B cell (primary cell): ENCODE measurements at regions not wholly inside any gene's neighbourhood (a gene's known extent, or its start where the extent isn't known, plus 50 kb on each side); places are given as distances from the start of the nearest gene placed in this dataset.

Experiments
- ATAC-seq: fragments of 200-7000 bp; cut with Tn5 transposase; one replicate; pipeline ENCODE4 v1.10.0; 2021; ENCODE audit warnings: low read depth, mild to moderate bottlenecking, moderate number of reproducible peaks, moderate library complexity
- CTCF ChIA-PET: fragments of 350-600 bp; sonication (Branson Sonifier 250); formaldehyde crosslinking; loops from one replicate; lab custom pipeline; 2021; ENCODE audit warnings: antibody characterized with exemption, inconsistent platforms; lab: Charles Lee
- POLR2A ChIA-PET: fragments of 350-600 bp; sonication (Branson Sonifier 250); formaldehyde crosslinking; loops from one replicate; lab custom pipeline; 2021; ENCODE audit warnings: antibody characterized with exemption; lab: Charles Lee
- DNase-seq: peaks from one replicate; pipeline ENCODE4 v3.0.0; 2013
- H2AFZ ChIP-seq: 2 replicates; pipeline ENCODE4 v1.6.1; 2012; ENCODE audit warnings: mild to moderate bottlenecking, low read depth, low read length; ENCODE audit not compliant: insufficient read depth, poor library complexity, severe bottlenecking
- H3K27ac ChIP-seq, 2 donors: 1 replicate in 1 of 2; 2 replicates in 1 of 2; pipeline ENCODE4 v1.5.1; 2012 to 2013; ENCODE audit warnings: low read length in 2 of 2, mild to moderate bottlenecking in 2 of 2, moderate library complexity in 1 of 2
- H3K27me3 ChIP-seq, 4 experiments: fragments of 200-600 bp in 1 of 4; sonication (generic) in 1 of 4; replicated peaks in 1 of 4; 1 replicate in 2 of 4; 2 replicates in 2 of 4; pipeline versions ENCODE4 v1.6.1 to v1.7.0; 2013 to 2016; ENCODE audit warnings: low read length in 3 of 4, mild to moderate bottlenecking in 2 of 4, mixed read lengths in 1 of 4, moderate library complexity in 1 of 4; ENCODE audit not compliant: insufficient read depth in 4 of 4, control insufficient read depth in 3 of 4; ENCODE audit errors: control extremely low read depth in 1 of 4
- H3K36me3 ChIP-seq, 2 experiments: replicated peaks in 1 of 2; 1 replicate in 1 of 2; 2 replicates in 1 of 2; pipeline versions ENCODE4 v1.6.1 to v1.7.1; 2013; ENCODE audit warnings: low read length in 1 of 2; ENCODE audit not compliant: insufficient read depth in 2 of 2, control insufficient read depth in 1 of 2; ENCODE audit errors: control extremely low read depth in 1 of 2, extremely low read depth in 1 of 2
- H3K4me1 ChIP-seq, 2 donors: fragments of 200-600 bp in 1 of 2; sonication (generic) in 1 of 2; 1 replicate in 1 of 2; 2 replicates in 1 of 2; pipeline versions ENCODE4 v1.5.1 to v1.6.1; 2013 to 2017; ENCODE audit warnings: low read length in 2 of 2; ENCODE audit not compliant: control insufficient read depth in 2 of 2, insufficient read depth in 2 of 2
- H3K4me2 ChIP-seq: replicated peaks from 2 replicates; pipeline ENCODE3; 2012; ENCODE audit warnings: mild to moderate bottlenecking, low read depth, low read length; ENCODE audit not compliant: poor library complexity, severe bottlenecking
- H3K4me3 ChIP-seq, 5 experiments: fragments of 200-600 bp in 1 of 5; sonication (generic) in 1 of 5; 1 replicate in 3 of 5; 2 replicates in 2 of 5; pipeline versions ENCODE4 v1.5.1 to v1.7.0; 2011 to 2016; ENCODE audit warnings: low read length in 4 of 5, mild to moderate bottlenecking in 4 of 5, low read depth in 2 of 5, control low read depth in 1 of 5, moderate library complexity in 1 of 5; ENCODE audit not compliant: insufficient read depth in 1 of 5; ENCODE audit errors: control extremely low read depth in 1 of 5, extremely low read depth in 1 of 5
- H3K79me2 ChIP-seq: fragments of 200-600 bp; sonication (generic); one replicate; pipeline ENCODE4 v1.6.0; 2016; ENCODE audit warnings: low read length; ENCODE audit not compliant: control insufficient read depth, insufficient read depth
- H3K9ac ChIP-seq: fragments of 200-600 bp; sonication (generic); 2 replicates; pipeline ENCODE4 v1.6.1; 2017; ENCODE audit warnings: mild to moderate bottlenecking, low read length, moderate library complexity
- H3K9me3 ChIP-seq, 3 donors: one replicate each; pipeline versions ENCODE4 v1.6.1 to v1.7.1; 2013; ENCODE audit warnings: low read length in 2 of 3; ENCODE audit not compliant: control insufficient read depth in 2 of 3, insufficient read depth in 1 of 3; ENCODE audit errors: control extremely low read depth in 1 of 3
- H4K20me1 ChIP-seq: 2 replicates; pipeline ENCODE4 v1.6.0; 2012; ENCODE audit warnings: mild to moderate bottlenecking, low read length; ENCODE audit not compliant: insufficient read depth, control insufficient read depth, poor library complexity, severe bottlenecking
- H3K27ac Mint-ChIP-seq: one replicate; pipeline ENCODE4 v1.8.0; 2021; ENCODE audit warnings: mixed read lengths
- H3K27me3 Mint-ChIP-seq: one replicate; pipeline ENCODE4 v1.8.0; 2021; ENCODE audit warnings: mixed read lengths
- H3K4me1 Mint-ChIP-seq: one replicate; pipeline ENCODE4 v1.8.0; 2021; ENCODE audit warnings: mixed read lengths
- H3K4me3 Mint-ChIP-seq: one replicate; pipeline ENCODE4 v1.8.0; 2021; ENCODE audit warnings: mixed read lengths
- H3K9me3 Mint-ChIP-seq: one replicate; pipeline ENCODE4 v1.8.0; 2022; ENCODE audit warnings: mixed read lengths; ENCODE audit not compliant: insufficient read depth
- EZH2 ChIP-seq: IDR thresholded peaks from 2 replicates; pipeline ENCODE4 v1.6.1; 2012; ENCODE audit warnings: borderline replicate concordance, low read depth, mild to moderate bottlenecking, moderate library complexity, low read length; ENCODE audit not compliant: insufficient read depth, poor library complexity, severe bottlenecking
- WGBS: methylation state at CpG from one replicate; pipeline ENCODE4 v1.1.5; 2013; ENCODE audit warnings: missing lambda C conversion rate; ENCODE audit not compliant: insufficient coverage; 5-methylcytosine and 5-hydroxymethylcytosine counted together
- intact Hi-C: fragments of 100-400 bp; cut with micrococcal nuclease; formaldehyde crosslinking; loops from one replicate; pipeline ENCODE4 v1.10.0; 2022
- TF ChIP-seq, protein P1 (sequence below): fragments of 200-600 bp; IDR thresholded peaks from one replicate; pipeline ENCODE4 v1.8.0; 2022; ENCODE audit warnings: antibody characterized with exemption, mild to moderate bottlenecking

GRCh38 chr2:4895371-4895770 is 796.8 kb upstream of the SOX11 start:
- Histone ChIP-seq H3K4me2 (no peak overlapping the region), H4K20me1 (no peaks in the 10 kb centered on the region), H2AFZ (no peak overlapping the region), H3K4me3 (no peak overlapping the region), H3K27me3 (no peaks in the 10 kb centered on the region), H3K36me3 (no peaks in the 10 kb centered on the region), H3K27ac (no peak overlapping the region), H3K79me2 (no peaks in the 10 kb centered on the region), H3K9me3 (peaks cover 0 to 6% (median 0%) of the 10 kb centered on the region in 3 donors), H3K4me1 (no peaks in the 10 kb centered on the region), H3K9ac (no peak overlapping the region)
- intact Hi-C loops = no loop called here
- WGBS = 34% methylated on average over 4 of the region's 6 CpGs
- H3K27me3 Mint-ChIP-seq = no peaks in the 10 kb centered on the region
- no peak for ATAC-seq
- no peak overlapping the region for H3K27ac Mint-ChIP-seq
- no peak for DNase-seq
- TF ChIP-seq, protein P1, sequence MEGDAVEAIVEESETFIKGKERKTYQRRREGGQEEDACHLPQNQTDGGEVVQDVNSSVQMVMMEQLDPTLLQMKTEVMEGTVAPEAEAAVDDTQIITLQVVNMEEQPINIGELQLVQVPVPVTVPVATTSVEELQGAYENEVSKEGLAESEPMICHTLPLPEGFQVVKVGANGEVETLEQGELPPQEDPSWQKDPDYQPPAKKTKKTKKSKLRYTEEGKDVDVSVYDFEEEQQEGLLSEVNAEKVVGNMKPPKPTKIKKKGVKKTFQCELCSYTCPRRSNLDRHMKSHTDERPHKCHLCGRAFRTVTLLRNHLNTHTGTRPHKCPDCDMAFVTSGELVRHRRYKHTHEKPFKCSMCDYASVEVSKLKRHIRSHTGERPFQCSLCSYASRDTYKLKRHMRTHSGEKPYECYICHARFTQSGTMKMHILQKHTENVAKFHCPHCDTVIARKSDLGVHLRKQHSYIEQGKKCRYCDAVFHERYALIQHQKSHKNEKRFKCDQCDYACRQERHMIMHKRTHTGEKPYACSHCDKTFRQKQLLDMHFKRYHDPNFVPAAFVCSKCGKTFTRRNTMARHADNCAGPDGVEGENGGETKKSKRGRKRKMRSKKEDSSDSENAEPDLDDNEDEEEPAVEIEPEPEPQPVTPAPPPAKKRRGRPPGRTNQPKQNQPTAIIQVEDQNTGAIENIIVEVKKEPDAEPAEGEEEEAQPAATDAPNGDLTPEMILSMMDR = no peak
- TF ChIP-seq EZH2 = no peak
- H3K4me1 Mint-ChIP-seq = no peaks in the 10 kb centered on the region
- POLR2A ChIA-PET = no interaction called here
- CTCF ChIA-PET = no interaction called here
- H3K4me3 Mint-ChIP-seq = no peak overlapping the region
- no peaks in the 10 kb centered on the region for H3K9me3 Mint-ChIP-seq

DNA sequence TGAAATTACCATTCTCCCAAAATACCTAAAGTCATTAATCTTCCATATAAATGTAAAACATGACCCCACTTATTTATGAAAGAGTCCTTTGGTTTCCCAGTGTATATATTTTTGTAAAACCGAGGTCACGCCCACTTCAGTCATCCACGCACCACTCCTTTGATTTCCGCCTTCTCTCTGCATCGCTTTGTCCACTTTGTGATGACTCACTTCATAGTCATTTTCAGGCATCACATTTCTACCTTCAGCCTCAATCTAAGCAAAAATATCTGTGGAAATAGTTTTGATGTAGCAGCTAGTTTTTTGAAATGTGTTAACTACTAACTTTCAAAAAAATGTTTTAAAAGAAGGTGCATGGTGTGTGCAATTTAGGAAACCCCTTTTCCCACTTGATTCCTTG is 793.5 kb upstream of the SOX11 start:
- Histone ChIP-seq H3K9ac (no peak overlapping the region), H3K79me2 (no peaks in the 10 kb centered on the region), H3K4me2 (no peak overlapping the region), H3K4me3 (no peak overlapping the region), H4K20me1 (no peaks in the 10 kb centered on the region), H3K27ac (no peak overlapping the region), H3K36me3 (no peaks in the 10 kb centered on the region), H3K4me1 (no peaks in the 10 kb centered on the region), H3K9me3 (peaks cover 0 to 12% (median 0%) of the 10 kb centered on the region in 3 donors), H2AFZ (no peak overlapping the region), H3K27me3 (no peaks in the 10 kb centered on the region)
- Mint-ChIP-seq H3K27me3 (no peaks in the 10 kb centered on the region), H3K4me1 (no peaks in the 10 kb centered on the region), H3K27ac (no peak overlapping the region), H3K4me3 (no peak overlapping the region), H3K9me3 (no peaks in the 10 kb centered on the region)
- ChIA-PET CTCF (no interaction called here), POLR2A (no interaction called here)
- ATAC-seq (no peak), DNase-seq (no peak)
- WGBS = 91% methylated on average over 5 of the region's 5 CpGs
- TF ChIP-seq, protein P1 = no peak
- no peak for TF ChIP-seq EZH2
- intact Hi-C loops = no loop called here
